GM23248 (cell line): ENCODE measurements at regions not wholly inside any gene's neighbourhood (a gene's known extent, or its start where the extent isn't known, plus 50 kb on each side); places are given as distances from the start of the nearest gene placed in this dataset.

Source experiments
- EZH2 ChIP-seq: fragments of 200-600 bp; sonication (generic); IDR thresholded peaks from 2 replicates; pipeline ENCODE4 v1.6.1; 2018; ENCODE audit warnings: antibody characterized with exemption, mild to moderate bottlenecking; ENCODE audit not compliant: insufficient read depth, poor library complexity, severe bottlenecking
- EZH2phosphoT487 ChIP-seq: fragments of 200-600 bp; sonication (generic); IDR thresholded peaks from 2 replicates; pipeline ENCODE4 v1.6.1; 2018; ENCODE audit warnings: antibody characterized with exemption, moderate library complexity, mild to moderate bottlenecking, low read depth; ENCODE audit not compliant: insufficient read depth

- TF ChIP-seq EZH2, result no peak
- no peak for TF ChIP-seq EZH2phosphoT487
Observed at GRCh38 chr4:14711259-14711658, 291.0 kb upstream of the CPEB2 start.
